A204.1 (cell line): ENCODE measurements at regions not wholly inside any gene's neighbourhood (a gene's known extent, or its start where the extent isn't known, plus 50 kb on each side); places are given as distances from the start of the nearest gene placed in this dataset.

Source experiments
- FAIRE-seq: peaks from 2 replicates; lab custom pipeline; 2012; peaks lifted over from hg19 to GRCh38; lab: Jason Lieb, UNC

DNA sequence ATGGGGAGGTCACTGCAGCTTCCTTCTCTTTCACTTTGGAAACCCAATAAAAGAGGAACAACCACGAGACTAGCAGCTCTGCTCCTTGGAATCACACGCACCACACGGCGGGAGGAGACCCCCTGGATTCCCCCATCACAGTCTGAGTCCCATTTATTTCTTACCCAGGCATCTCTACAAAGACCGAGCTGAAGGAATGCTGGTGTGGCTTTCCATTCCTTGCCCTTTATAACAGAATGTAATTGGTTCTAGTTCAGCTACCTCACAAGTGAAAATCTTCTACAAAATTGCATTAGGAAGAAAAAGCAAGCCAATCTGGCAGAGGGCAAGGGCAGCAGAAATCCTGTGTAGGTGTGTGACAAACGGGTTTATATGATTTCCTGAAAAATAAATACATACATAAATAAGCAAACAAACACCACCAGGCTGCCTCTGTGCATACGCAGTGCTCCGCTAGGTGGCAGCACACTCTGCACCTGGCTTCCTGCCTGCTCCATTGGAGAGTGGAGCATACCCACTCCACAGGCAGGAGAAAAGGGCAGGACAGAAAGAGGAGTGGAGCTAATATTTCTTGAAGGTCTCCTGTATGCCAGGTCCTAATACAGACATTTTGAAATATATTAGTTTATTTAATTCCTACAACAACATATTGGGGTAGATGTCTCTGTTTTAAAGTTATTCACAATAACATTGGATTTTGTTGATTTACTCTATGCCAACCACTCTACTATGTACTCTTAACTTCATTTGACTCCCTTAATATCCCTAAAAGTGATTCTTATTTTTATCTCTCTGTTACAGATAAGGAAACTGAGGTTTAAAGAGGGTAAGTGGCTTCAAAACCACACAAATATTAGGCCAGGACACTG lies 673.1 kb downstream of the KCNA4 start:
- FAIRE-seq: no peak

GRCh38 chr11:29336727-29337575 lies 679.9 kb downstream of the KCNA4 start:
- no peak for FAIRE-seq

DNA sequence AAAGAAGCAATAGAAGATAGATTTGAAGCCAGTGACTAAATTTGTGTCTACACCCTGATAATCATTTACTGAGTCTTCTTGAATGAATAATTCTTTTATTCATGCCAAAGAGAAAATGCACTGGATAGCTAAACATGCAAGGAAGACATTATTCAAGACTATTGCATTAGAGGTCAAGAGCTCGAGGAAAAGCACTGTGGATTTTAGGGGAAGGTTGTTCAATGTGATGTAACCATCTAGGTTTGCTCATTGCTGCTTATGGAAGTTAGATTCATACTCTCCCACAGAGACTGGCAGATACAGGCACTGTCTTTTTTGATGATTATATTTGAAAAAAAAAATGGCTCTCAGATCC lies 682.1 kb downstream of the KCNA4 start:
- no peak for FAIRE-seq

GRCh38 chr11:29333993-29334775 lies 682.6 kb downstream of the KCNA4 start:
- peak; percentile 49 for FAIRE-seq

- no peak for FAIRE-seq
Observed at GRCh38 chr11:29331451-29332010, 685.3 kb downstream of the KCNA4 start.

DNA sequence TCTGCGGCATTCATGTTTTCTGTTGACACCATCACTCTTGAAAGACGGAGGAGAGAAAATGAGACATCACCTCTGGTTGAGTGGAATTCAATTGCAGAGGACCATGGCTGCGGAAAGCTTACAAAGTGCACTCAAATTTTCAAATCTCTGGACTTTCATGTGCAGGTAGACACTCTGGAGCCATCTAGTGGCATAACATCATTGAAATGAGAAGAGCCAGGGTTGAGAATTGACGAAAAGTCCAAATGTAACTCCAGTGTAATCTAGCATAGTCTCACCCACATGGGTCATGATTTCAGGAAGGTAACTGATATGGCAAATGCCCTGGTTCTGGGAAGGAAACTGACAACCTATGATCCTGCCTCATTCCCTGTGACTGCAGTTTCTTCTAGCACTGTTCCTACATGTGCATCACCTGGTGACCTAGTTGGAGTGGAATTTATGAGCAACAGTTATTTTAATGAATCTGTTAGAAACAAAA lies 687.8 kb downstream of the KCNA4 start:
- FAIRE-seq: no peak

DNA sequence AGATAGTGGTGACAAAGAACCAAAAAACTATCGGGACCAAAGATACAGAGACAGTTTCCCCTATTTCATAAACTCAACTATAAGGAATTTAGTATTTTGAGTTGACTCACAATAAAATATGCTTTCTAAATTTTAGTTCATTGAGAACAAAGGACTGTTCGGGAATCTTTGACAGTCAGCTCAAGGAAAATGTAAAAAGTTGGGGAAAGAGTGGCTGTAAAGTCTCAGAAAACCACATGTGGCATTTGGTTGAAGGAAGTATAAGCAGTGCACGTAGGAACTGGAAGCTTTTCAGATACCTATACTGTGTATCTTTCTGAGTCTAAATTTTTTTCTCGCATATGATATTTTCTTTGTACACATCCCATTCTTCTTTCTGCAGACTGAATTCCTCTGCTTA lies 688.9 kb downstream of the KCNA4 start:
- no peak for FAIRE-seq

GRCh38 chr11:29326757-29327156 lies 690.1 kb downstream of the KCNA4 start:
- no peak for FAIRE-seq

DNA sequence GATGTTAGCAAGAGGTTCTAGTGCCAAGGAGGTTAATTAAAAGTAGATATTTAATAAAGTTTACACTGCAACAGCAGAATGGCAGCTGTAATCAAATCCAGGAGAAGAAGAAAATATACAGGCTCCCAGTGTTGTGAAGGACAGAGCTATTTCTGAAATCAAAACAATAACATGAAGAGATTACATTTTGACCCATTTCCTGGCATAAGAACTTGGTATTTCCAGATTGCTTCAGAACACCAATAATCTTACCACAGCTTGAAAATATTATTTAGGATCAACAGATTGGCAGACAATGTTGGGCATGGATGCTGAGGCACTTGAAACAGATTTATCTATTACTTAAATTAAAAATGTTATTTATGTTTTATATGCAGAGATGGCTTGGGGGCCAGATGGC lies 692.5 kb downstream of the KCNA4 start:
- FAIRE-seq: no peak

- FAIRE-seq: no peak
Observed at GRCh38 chr11:29321293-29322132, 695.3 kb downstream of the KCNA4 start.

- FAIRE-seq: no peak
Observed at GRCh38 chr11:29320196-29320595, 696.6 kb downstream of the KCNA4 start.

DNA sequence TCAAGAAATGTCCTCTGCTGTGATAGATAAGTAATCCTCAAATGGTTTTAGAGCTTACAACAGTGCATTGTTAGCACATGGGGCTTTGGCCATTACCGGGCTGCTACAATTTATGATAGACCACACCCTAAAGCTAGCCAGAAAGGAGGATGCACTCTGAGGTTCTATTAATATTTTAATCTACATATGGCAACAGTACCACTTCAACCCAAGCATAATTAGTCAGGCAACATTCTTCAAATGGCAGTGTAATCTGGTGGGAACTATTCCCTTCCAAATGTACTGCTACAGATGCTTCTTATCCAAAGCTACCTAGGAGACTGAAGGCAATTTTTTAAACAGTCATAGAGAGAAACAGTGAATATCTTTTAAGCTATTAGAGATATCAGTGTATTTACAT lies 697.6 kb downstream of the KCNA4 start:
- no peak for FAIRE-seq

- no peak for FAIRE-seq
Observed at GRCh38 chr11:29318134-29318845, 698.5 kb downstream of the KCNA4 start.

DNA sequence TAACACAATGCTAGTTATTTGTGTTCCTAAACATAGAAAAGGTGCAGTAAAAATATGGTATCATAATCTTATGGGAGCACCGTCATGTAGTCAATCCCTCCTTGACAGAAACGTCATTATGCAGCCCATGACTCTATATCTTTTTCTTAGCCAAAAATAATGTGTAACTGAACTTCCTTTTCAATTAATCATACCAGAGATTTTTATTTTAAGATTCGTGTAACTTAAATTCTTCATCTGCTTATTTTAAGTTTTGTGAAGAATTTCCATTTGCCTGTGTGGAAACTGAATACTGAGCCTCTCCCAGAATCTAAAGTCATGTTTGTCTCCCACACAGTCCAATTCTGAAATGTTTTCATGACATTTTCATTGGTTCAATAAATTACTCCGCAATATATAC lies 699.1 kb downstream of the KCNA4 start:
- FAIRE-seq: no peak

GRCh38 chr11:29315275-29315674 lies 701.6 kb downstream of the KCNA4 start:
- no peak for FAIRE-seq

GRCh38 chr11:29314211-29314610 lies 702.6 kb downstream of the KCNA4 start:
- FAIRE-seq: no peak

DNA sequence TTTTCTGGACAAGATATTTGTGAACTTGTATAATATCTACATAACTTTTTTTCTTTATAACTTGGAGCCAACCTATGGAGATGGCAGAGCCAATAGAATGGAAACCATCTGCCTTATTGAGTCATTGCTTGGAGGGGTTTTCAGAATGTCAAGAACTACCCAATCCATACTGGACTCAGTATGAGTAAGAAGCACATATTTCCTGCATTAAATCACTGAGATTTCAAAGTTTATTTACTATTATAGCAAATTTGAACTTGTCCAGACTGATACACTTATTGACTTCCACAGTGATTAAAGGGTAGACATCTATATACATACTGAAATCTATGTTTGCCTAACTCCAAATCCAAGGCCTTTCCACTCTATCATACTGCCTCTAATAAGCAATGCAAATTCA lies 704.0 kb downstream of the KCNA4 start:
- FAIRE-seq: no peak

GRCh38 chr11:29310725-29311342 lies 706.0 kb downstream of the KCNA4 start:
- no peak for FAIRE-seq

GRCh38 chr11:29309992-29310391 lies 706.8 kb downstream of the KCNA4 start:
- FAIRE-seq: no peak

DNA sequence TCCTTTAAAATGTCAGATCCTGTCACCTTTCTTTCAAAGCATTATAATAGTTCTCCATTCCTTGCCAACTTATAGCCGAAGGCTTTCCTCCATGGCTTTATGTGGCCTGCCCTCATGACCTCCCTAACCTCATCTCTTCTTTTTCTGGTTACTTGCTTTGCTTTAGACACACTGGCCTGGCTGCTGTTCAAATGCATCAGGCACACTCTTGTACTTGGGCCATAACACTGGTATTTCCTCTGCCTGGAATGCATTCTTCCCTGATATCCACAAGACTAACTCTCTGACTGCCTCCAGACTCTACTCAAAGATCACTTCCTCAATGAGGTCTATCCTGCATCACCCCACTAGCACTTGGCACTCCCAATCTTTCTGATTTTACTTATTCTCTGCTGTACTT lies 710.3 kb downstream of the KCNA4 start:
- FAIRE-seq: no peak
